HG02884 (cell line): ENCODE measurements at regions not wholly inside any gene's neighbourhood (a gene's known extent, or its start where the extent isn't known, plus 50 kb on each side); places are given as distances from the start of the nearest gene placed in this dataset.

Experiments
- ATAC-seq: cut with Tn5 transposase; IDR thresholded peaks from one replicate; pipeline ENCODE4 v1.9.1; 2021; ENCODE audit warnings: mild to moderate bottlenecking, moderate library complexity; ENCODE audit not compliant: unreplicated experiment

GRCh38 chr15:94105760-94106159, 125.6 kb upstream of the MCTP2 start:
- no peak for ATAC-seq

- no peak for ATAC-seq
These were observed 130.5 kb upstream of the MCTP2 start for GRCh38 chr15:94100863-94101262.

- ATAC-seq = no peak
These were observed 131.8 kb upstream of the MCTP2 start for GRCh38 chr15:94099574-94099960.

GRCh38 chr15:94098921-94099573, 132.3 kb upstream of the MCTP2 start:
- ATAC-seq = no peak

- ATAC-seq = no peak
These were observed 133.8 kb upstream of the MCTP2 start for GRCh38 chr15:94097552-94097951.

- ATAC-seq = no peak
These were observed 137.1 kb upstream of the MCTP2 start for GRCh38 chr15:94094310-94094709.

- ATAC-seq = no peak
These were observed 145.0 kb upstream of the MCTP2 start for GRCh38 chr15:94086341-94086740.

GRCh38 chr15:94083467-94084052, 147.8 kb upstream of the MCTP2 start:
- ATAC-seq = no peak

- no peak for ATAC-seq
These were observed 149.5 kb upstream of the MCTP2 start for GRCh38 chr15:94081829-94082228.

- ATAC-seq = no peak
These were observed 150.3 kb upstream of the MCTP2 start for GRCh38 chr15:94080989-94081605.

GRCh38 chr15:94080416-94080815, 150.9 kb upstream of the MCTP2 start:
- ATAC-seq = no peak

GRCh38 chr15:94079968-94080367, 151.4 kb upstream of the MCTP2 start:
- ATAC-seq = no peak

- ATAC-seq = no peak
These were observed 151.9 kb upstream of the MCTP2 start for GRCh38 chr15:94079459-94079858.

GRCh38 chr15:94077938-94078337, 153.4 kb upstream of the MCTP2 start:
- no peak for ATAC-seq

- no peak for ATAC-seq
These were observed 156.0 kb upstream of the MCTP2 start for GRCh38 chr15:94075349-94075748.

GRCh38 chr15:94070356-94071295, 160.7 kb upstream of the MCTP2 start:
- ATAC-seq = no peak

GRCh38 chr15:94069844-94070243, 161.5 kb upstream of the MCTP2 start:
- no peak for ATAC-seq

- ATAC-seq = no peak
These were observed 164.6 kb upstream of the MCTP2 start for GRCh38 chr15:94066811-94067210.

GRCh38 chr15:94066046-94066445, 165.3 kb upstream of the MCTP2 start:
- no peak for ATAC-seq

- ATAC-seq = no peak
These were observed 166.6 kb upstream of the MCTP2 start for GRCh38 chr15:94064676-94065313.

- ATAC-seq = no peak
These were observed 170.3 kb upstream of the MCTP2 start for GRCh38 chr15:94061041-94061440.
